GM19397 (cell line): ENCODE measurements at regions not wholly inside any gene's neighbourhood (a gene's known extent, or its start where the extent isn't known, plus 50 kb on each side); places are given as distances from the start of the nearest gene placed in this dataset.

ENCODE experiments used
- ATAC-seq: cut with Tn5 transposase; IDR thresholded peaks from one replicate; pipeline ENCODE4 v1.9.1; 2021; ENCODE audit warnings: mild to moderate bottlenecking, moderate library complexity; ENCODE audit not compliant: unreplicated experiment

GRCh38 chr6:8578006-8578405, 142.7 kb upstream of the SLC35B3 start:
- ATAC-seq, result no peak

- no peak for ATAC-seq
These were observed 139.6 kb upstream of the SLC35B3 start for GRCh38 chr6:8574749-8575468.

GRCh38 chr6:8574311-8574710, 139.0 kb upstream of the SLC35B3 start:
- ATAC-seq, result no peak

GRCh38 chr6:8570256-8570920, 135.0 kb upstream of the SLC35B3 start:
- no peak for ATAC-seq

- ATAC-seq, result no peak
These were observed 126.8 kb upstream of the SLC35B3 start for GRCh38 chr6:8562125-8562524.

GRCh38 chr6:8558953-8559352, 123.6 kb upstream of the SLC35B3 start:
- no peak for ATAC-seq

- no peak for ATAC-seq
These were observed 121.8 kb upstream of the SLC35B3 start for GRCh38 chr6:8557014-8557748.

GRCh38 chr6:8556370-8557013, 121.1 kb upstream of the SLC35B3 start:
- ATAC-seq, result no peak

GRCh38 chr6:8551993-8552392, 116.6 kb upstream of the SLC35B3 start:
- no peak for ATAC-seq

- ATAC-seq, result no peak
These were observed 116.0 kb upstream of the SLC35B3 start for GRCh38 chr6:8551386-8551785.

GRCh38 chr6:8549074-8549790, 113.9 kb upstream of the SLC35B3 start:
- no peak for ATAC-seq

GRCh38 chr6:8546496-8546895, 111.2 kb upstream of the SLC35B3 start:
- no peak for ATAC-seq

- ATAC-seq, result no peak
These were observed 110.0 kb upstream of the SLC35B3 start for GRCh38 chr6:8545336-8545735.

- ATAC-seq, result no peak
These were observed 108.4 kb upstream of the SLC35B3 start for GRCh38 chr6:8543714-8544113.

GRCh38 chr6:8539453-8539852, 104.1 kb upstream of the SLC35B3 start:
- ATAC-seq, result no peak

GRCh38 chr6:8536122-8536521, 100.8 kb upstream of the SLC35B3 start:
- no peak for ATAC-seq

- no peak for ATAC-seq
These were observed 100.2 kb upstream of the SLC35B3 start for GRCh38 chr6:8535519-8535918.

GRCh38 chr6:8530785-8531435, 95.6 kb upstream of the SLC35B3 start:
- ATAC-seq, result no peak

- no peak for ATAC-seq
These were observed 93.9 kb upstream of the SLC35B3 start for GRCh38 chr6:8529250-8529649.

- ATAC-seq, result no peak
These were observed 92.5 kb upstream of the SLC35B3 start for GRCh38 chr6:8527818-8528217.
